Adrenal gland (tissue), 9 donors: ENCODE measurements at regions not wholly inside any gene's neighbourhood (a gene's known extent, or its start where the extent isn't known, plus 50 kb on each side); places are given as distances from the start of the nearest gene placed in this dataset.

Experiments
- DNase-seq, 7 donors: peaks; one replicate each; pipeline ENCODE4 v3.0.0-alpha.2; 2019 to 2020
- H3K27ac ChIP-seq, 5 donors: fragments of 200-600 bp; sonication (generic) in 4 of 5; 1 replicate in 3 of 5; 2 replicates in 2 of 5; pipeline versions ENCODE4 v1.5.1 to v1.8.0; 2016 to 2020; ENCODE audit warnings: mild to moderate bottlenecking in 1 of 5
- H3K27me3 ChIP-seq: fragments of 200-600 bp; 2 replicates; pipeline ENCODE4 v1.8.0; 2021
- H3K36me3 ChIP-seq, 2 donors: fragments of 200-600 bp; replicated peaks in 1 of 2; 1 replicate in 1 of 2; 2 replicates in 1 of 2; pipeline versions ENCODE4 v1.5.1 to v1.8.0; 2018 to 2022
- H3K4me1 ChIP-seq, 2 donors: fragments of 200-600 bp; replicated peaks in 1 of 2; 1 replicate in 1 of 2; 2 replicates in 1 of 2; pipeline versions ENCODE4 v1.5.1 to v1.8.0; 2018 to 2021
- H3K4me3 ChIP-seq, 4 donors: fragments of 200-600 bp; sonication (generic) in 3 of 4; one replicate each; pipeline ENCODE4 v1.5.1; 2016 to 2018
- H3K9me3 ChIP-seq, 3 donors: fragments of 200-600 bp; sonication (generic) in 1 of 3; replicated peaks in 1 of 3; 1 replicate in 2 of 3; 2 replicates in 1 of 3; pipeline versions ENCODE4 v1.5.1 to v1.8.0; 2016 to 2021
- CTCF ChIP-seq, 6 experiments: fragments of 450-650 bp in 4 of 6; fragments of 200-600 bp in 2 of 6; sonication (generic) in 1 of 6; IDR thresholded peaks; 1 replicate in 5 of 6; 2 replicates in 1 of 6; pipeline versions ENCODE4 v1.5.1 to v1.8.0; 2016 to 2021; ENCODE audit warnings: antibody characterized with exemption in 6 of 6, mild to moderate bottlenecking in 2 of 6, moderate library complexity in 1 of 6
- POLR2A ChIP-seq, 2 donors: fragments of 450-650 bp; IDR thresholded peaks; one replicate each; pipeline ENCODE4 v1.6.1; 2017; ENCODE audit warnings: antibody characterized with exemption in 2 of 2, mild to moderate bottlenecking in 2 of 2, moderate library complexity in 1 of 2
- WGBS, 4 donors: extraction: QIAGEN DNeasy Blood & Tissue Kit in 2 of 4; methylation state at CpG; one replicate each; pipeline versions ENCODE4 v1.1.5 to v1.1.7; 2013 to 2017; 5-methylcytosine and 5-hydroxymethylcytosine counted together
- intact Hi-C, 2 donors: fragments of 100-400 bp; cut with DNase I; formaldehyde crosslinking; loops; one replicate each; pipeline versions ENCODE4 v1.14.1 to v1.15.0; 2022 to 2023
- donor health status: healthy with polysubstance abuse.
- donor health status: Bipolar disorder and iron deficiency.
- donor health status: DM: yes; HTN: yes; CAD: no.
- donor health status: DM: no; HTN: no; CAD: no.
- donor health status: DM: no; HTN: no; CAD: no.

GRCh38 chr15:69896606-69897005, 201.1 kb downstream of the TLE3 start:
- Histone ChIP-seq H3K27me3 (peaks cover 3% of the 10 kb centered on the region), H3K4me1 (no peaks in the 10 kb centered on the region), H3K9me3 (no peaks in the 10 kb centered on the region), H3K4me3 (no peak overlapping the region), H3K36me3 (no peaks in the 10 kb centered on the region), H3K27ac (no peak overlapping the region)
- intact Hi-C loops, result no loop called here
- DNase-seq, result no peak
- no peak for TF ChIP-seq CTCF (IDR thresholded peaks at IDR 0.05)
- TF ChIP-seq POLR2A (IDR thresholded peaks at IDR 0.05), result no peak

- peaks cover 3% of the 10 kb centered on the region for H3K27me3 ChIP-seq
- no peak for TF ChIP-seq CTCF (IDR thresholded peaks at IDR 0.05)
- no peak for TF ChIP-seq POLR2A (IDR thresholded peaks at IDR 0.05)
- intact Hi-C loops, result no loop called here
- WGBS, 4 donors, result 69 to 84% (median 73%) methylated on average over 4 of the region's 4 CpGs
- no peaks in the 10 kb centered on the region for H3K36me3 ChIP-seq
- H3K4me3 ChIP-seq, result no peak overlapping the region
- no peaks in the 10 kb centered on the region for H3K9me3 ChIP-seq
- no peak overlapping the region for H3K27ac ChIP-seq
- DNase-seq, result no peak
- H3K4me1 ChIP-seq, result no peaks in the 10 kb centered on the region
These were observed 200.7 kb downstream of the TLE3 start for GRCh38 chr15:69897061-69897460.

- Histone ChIP-seq H3K9me3 (no peaks in the 10 kb centered on the region), H3K4me3 (no peak overlapping the region), H3K36me3 (no peaks in the 10 kb centered on the region), H3K27me3 (peaks cover 3% of the 10 kb centered on the region), H3K27ac (no peak overlapping the region), H3K4me1 (no peaks in the 10 kb centered on the region)
- intact Hi-C loops, result no loop called here
- 67 to 78% (median 76%) methylated on average over 9 of the region's 9 CpGs for WGBS, 4 donors
- no peak for TF ChIP-seq CTCF (IDR thresholded peaks at IDR 0.05)
- DNase-seq, result no peak
These were observed 200.1 kb downstream of the TLE3 start for GRCh38 chr15:69897471-69898237.

- Histone ChIP-seq H3K36me3 (no peaks in the 10 kb centered on the region), H3K27ac (no peak overlapping the region), H3K9me3 (no peaks in the 10 kb centered on the region), H3K4me1 (no peaks in the 10 kb centered on the region), H3K27me3 (peaks cover 3% of the 10 kb centered on the region), H3K4me3 (no peak overlapping the region)
- 79 to 83% (median 82%) methylated on average over 2 of the region's 2 CpGs for WGBS, 4 donors
- no peak for DNase-seq
- intact Hi-C loops, result no loop called here
- TF ChIP-seq POLR2A (IDR thresholded peaks at IDR 0.05) (no peak), CTCF (IDR thresholded peaks at IDR 0.05) (no peak)
These were observed 199.5 kb downstream of the TLE3 start for GRCh38 chr15:69898243-69898642.
